ENCODE measurements at regions not wholly inside any gene's neighbourhood (a gene's known extent, or its start where the extent isn't known, plus 50 kb on each side); places are given as distances from the start of the nearest gene placed in this dataset.
"Not testable (repeated sequence)": the region's sequence is repeated elsewhere in the genome, so short reads cannot be mapped to it uniquely, and the experiment has no call there.

DNA sequence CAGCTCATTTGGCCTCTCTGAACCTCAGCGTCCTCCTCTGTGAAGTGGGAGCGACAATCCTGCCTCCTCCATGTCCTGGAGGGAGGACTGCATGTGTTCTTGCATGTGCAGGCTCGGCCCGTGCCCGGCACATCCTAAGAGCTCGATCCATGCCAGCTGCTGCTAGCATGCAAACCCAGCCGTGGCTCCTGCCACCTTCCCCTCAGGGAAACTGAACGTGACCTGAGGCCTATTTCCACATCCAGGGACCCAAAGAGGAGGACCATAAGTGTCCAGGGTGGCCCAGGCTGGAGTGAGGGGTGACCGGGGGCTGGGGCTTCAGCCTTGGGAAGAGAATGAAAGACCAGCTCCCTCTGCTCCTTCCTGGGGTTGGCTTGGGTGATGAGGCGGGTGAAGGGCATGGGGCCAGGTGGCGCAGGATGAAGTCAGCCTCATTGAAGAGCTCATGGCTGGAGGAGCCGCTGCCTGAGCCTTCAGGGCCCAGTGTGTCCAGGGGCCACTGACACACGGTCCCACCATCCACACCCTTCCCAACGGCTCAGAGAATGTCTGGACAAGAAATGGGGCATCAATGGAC lies 115.7 kb upstream of the AKAP13 start:
- DNase-seq (ENCODE audit: low spot score): not testable (repeated sequence)

DNA sequence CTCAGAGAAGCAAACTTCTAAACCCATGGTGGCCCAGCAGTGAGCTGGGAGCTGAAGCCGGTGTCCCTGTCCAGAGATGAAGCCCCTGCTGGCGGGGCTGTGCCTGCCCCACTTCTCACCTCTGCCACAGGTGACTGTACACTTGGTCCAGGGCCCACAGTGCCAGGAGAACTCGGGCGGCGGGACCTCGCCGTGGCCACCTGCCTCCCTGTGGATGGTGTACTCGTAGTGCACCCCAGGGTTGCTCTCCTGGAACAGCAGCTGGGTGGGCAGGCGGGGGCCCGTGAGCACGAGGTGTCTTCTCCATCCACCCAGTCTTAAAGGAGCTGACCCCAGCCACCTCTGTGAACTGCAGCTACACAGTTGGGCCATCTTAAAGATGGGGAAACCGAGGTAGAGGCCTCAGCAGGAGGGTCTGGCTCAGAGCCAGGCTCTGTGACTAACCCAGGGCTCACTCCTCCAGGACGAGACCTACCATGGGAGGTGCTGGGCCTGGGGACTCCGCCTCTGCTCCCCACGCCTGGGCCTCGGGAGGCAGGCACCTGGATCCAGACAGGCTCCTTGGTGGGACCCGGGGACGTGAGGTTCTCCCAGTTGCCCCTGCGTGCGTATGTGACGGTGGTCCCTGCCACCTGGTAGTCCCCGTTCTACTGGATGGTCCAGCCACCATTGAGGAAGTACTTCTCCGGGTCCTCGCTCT lies 113.1 kb upstream of the AKAP13 start:
- DNase-seq (ENCODE audit: low spot score): not testable (repeated sequence)

DNA sequence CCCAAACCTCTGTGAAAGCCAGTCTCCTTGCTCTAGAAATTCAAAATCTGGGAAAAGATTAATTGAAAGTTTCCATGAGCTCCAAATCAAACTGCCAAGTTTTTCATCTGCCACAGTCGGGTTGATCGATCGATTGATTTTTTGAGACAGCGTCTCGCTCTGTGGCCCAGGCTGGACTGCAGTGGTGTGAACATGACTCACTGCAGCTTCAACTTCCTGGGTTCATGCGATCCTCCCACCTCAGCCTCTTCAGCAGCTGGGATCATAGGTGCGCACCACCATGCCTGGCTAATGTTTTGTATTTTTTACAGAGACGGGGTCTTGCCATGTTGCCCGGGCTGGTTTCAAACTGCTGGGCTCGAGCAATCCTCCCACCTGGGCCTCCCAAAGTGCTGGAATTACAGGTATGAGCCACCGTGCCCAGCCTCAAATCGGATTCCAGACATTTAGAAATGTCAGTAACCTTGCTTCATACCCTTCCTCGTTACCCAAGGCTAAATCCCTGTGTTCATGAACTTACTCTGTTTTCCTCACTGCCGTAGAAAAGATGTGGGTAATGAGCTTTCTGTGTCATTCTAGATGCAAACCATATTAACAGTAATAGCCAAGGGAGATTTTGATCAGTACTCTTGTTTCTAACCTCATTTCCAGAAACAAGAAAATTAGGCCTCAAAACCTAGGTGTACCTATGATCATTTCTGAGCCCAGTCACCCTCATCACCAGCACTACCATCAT lies 105.9 kb upstream of the AKAP13 start:
- DNase-seq (ENCODE audit: low spot score): no peak

- no peak for DNase-seq (ENCODE audit: low spot score)
Measured at GRCh38 chr15:85276508-85276907, 103.9 kb upstream of the AKAP13 start.

- DNase-seq (ENCODE audit: low spot score): no peak
Measured at GRCh38 chr15:85276921-85277320, 103.5 kb upstream of the AKAP13 start.

GRCh38 chr15:85277847-85278370 lies 102.5 kb upstream of the AKAP13 start:
- DNase-seq (ENCODE audit: low spot score): no peak

GRCh38 chr15:85280203-85280602 lies 100.2 kb upstream of the AKAP13 start:
- DNase-seq (ENCODE audit: low spot score): no peak

GRCh38 chr15:85281293-85281882 lies 99.0 kb upstream of the AKAP13 start:
- DNase-seq (ENCODE audit: low spot score): no peak

DNA sequence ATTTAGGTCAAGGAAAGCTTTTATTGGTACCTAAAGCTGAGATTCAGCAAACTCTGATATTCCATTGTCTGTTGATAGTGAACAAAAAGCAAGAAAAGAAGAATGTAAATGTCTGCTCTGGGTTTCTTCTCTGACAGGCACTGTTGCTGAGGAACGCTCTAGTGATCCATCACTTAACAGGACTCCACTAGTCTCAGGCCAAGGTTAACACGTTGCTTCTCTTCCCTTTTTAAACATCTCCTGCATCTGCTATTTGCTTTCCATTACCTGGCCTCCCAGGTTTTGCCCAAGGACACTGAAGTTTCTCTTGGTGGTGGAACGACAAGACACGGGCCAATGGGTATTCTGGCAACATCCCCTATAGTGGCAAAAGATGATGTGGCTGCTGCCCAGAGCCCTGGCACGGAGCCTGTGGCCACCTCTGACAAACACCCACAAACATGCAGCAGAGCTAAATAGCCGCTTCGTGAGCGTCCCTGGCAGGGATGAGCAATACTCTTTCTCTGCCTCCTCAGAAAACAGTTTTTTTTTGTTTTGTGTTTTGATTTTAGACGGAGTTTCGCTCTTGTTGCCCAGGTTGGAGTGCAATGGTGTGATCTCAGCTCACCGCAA lies 97.8 kb upstream of the AKAP13 start:
- DNase-seq (ENCODE audit: low spot score): peak; percentile 75

GRCh38 chr15:85283815-85284214 lies 96.6 kb upstream of the AKAP13 start:
- not testable (repeated sequence) for DNase-seq (ENCODE audit: low spot score)

DNA sequence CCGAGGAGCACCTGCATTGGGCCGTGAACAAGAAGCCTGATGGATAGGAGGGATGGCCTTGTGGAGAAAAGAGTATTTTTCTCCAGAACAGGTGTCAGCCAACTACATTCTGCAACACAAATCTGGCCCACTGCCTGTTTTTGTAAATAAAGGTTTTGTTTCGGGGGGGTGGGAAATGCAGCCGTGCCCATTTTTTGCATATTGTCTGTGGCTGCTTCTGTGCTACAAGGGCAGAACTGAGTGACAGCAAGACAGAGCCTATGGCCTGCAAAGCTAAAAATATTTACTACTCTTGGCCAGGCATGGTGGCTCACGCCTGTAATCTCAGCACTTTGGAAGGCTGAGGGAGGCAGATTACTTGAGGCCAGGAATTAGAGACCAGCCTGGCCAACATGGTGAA lies 95.9 kb upstream of the AKAP13 start:
- DNase-seq (ENCODE audit: low spot score): no peak

DNA sequence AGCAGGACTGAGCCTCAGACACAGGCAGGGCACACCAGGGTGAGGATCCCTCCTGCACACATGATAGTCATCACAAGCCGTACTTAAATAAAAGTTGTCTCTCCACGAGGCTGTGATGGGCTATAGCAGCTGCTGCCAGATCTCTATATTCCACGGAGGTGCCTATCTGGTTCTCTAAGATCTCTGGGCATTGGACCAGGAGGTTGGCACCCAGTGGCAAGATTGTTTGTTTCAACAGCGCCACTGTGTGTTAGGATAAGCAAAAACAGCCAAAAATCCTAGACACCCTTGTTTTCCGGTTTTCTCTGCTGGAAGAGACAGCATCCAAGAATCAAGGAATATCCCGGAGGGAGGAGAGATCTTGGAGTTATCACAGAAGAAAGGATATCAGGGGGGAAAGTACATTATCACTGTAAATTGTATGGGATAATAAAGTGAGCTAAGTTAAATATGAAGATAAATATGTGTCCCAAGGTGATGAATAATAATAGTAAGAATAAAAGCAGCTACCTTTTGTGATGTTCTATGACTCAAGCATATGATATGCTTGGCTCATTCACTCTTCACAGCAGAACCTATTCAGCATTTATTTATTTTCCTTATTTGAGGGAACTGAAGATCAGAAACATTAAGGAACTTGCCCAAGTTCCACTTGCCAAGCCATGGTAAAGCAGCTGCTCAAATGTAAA lies 90.6 kb upstream of the AKAP13 start:
- peak; percentile 71 for DNase-seq (ENCODE audit: low spot score)

GRCh38 chr15:85292583-85292982 lies 87.8 kb upstream of the AKAP13 start:
- not testable (repeated sequence) for DNase-seq (ENCODE audit: low spot score)

- peak; percentile 77 for DNase-seq (ENCODE audit: low spot score)
Measured at GRCh38 chr15:85296615-85297402, 83.6 kb upstream of the AKAP13 start.

DNA sequence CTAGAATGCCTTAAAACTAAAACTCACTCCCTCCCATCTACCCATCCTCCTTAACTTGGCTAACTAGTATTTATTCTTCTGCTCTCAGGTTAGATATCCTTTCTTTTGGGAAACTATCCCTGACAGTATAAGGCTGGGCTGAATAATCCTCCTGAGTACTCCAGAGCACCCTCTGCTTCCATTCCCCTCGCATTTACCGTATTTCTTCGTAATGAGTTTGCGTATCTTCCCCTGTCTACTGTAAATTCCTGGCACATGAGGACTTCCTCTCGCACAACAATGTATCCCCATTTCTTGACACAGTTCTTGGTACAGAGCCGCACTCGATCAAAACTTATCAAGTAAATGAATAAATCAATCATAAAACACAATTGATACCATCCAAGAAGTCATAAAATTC lies 82.9 kb upstream of the AKAP13 start:
- no peak for DNase-seq (ENCODE audit: low spot score)

DNA sequence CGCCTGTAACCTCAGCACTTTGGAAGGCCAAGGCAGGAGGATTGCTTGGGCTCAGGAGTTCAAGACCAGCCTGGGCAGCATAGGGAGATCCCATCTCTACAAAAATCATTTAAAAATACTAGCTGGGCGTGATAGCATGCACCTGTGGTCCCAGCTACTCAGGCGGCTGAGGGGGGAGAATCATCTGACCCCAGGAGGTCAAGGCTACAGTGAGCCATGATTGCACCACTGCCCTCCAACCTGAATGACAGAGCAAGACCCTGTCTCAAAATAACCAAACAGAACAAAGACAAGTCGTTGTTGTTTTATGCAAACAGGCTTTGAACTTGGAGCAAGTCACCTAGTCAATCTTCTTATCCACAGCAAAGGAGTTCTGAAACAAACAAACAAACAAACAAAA lies 82.0 kb upstream of the AKAP13 start:
- DNase-seq (ENCODE audit: low spot score): no peak

- DNase-seq (ENCODE audit: low spot score): no peak
Measured at GRCh38 chr15:85298941-85299340, 81.5 kb upstream of the AKAP13 start.

- DNase-seq (ENCODE audit: low spot score): no peak
Measured at GRCh38 chr15:85302271-85302670, 78.1 kb upstream of the AKAP13 start.

GRCh38 chr15:85305050-85305449 lies 75.4 kb upstream of the AKAP13 start:
- DNase-seq (ENCODE audit: low spot score): no peak

DNA sequence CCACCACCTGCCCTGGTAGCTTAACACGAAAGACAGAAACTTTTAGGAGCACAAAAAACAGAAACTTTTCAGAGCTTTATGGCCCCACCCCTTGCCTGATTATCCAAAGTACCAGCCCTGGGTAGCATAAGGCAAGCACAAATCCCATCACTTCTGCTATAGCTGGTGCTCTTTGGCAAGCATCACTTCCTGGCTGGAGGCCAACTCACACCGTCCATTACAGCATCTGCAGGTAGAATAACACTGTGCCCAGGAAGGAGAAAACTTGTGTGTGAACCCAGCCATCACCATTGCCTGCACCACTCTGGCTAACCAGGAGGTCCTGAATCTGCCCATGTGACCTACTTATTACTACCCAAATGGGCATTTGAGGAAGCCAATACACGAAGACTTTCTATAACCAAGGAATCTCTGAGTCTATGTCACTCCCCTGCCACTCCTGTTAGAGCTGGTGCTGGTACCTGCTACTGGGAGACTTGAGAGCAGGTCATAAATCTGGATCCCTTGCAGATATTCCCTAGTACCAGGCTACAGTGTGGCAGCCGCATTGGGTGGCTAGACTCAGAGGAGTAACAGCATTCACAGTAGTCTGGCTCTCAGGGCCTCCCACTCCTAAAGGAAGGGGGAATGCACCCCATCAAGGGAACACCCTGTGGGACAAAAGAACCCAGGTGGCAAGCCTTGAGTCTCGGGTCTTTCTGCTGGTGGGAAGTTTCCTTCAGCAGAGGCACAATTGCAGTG lies 73.3 kb upstream of the AKAP13 start:
- no peak for DNase-seq (ENCODE audit: low spot score)
